ENCODE measurements at regions not wholly inside any gene's neighbourhood (a gene's known extent, or its start where the extent isn't known, plus 50 kb on each side); places are given as distances from the start of the nearest gene placed in this dataset.

GRCh38 chr12:126760092-126760491 lies 1506.9 kb upstream of the TMEM132C start:
- no peak overlapping the region for H3K4me3 Mint-ChIP-seq
- no peaks in the 10 kb centered on the region for H3K4me1 Mint-ChIP-seq
- ATAC-seq (no peak), DNase-seq (ENCODE audit: low spot score) (no peak)
- H3K9me3 Mint-ChIP-seq = peaks cover 85% of the 10 kb centered on the region
- ChIA-PET POLR2A (no interaction called here), CTCF (no interaction called here)
- H3K36me3 Mint-ChIP-seq = peaks cover 75% of the 10 kb centered on the region
- H3K27ac Mint-ChIP-seq = no peak overlapping the region
- no peak for TF ChIP-seq NR3C1 (CRISPR knock-in tag; conservative IDR thresholded peaks at IDR 0.05; ENCODE audit: low read depth)
- TF ChIP-seq CDX4 (CRISPR knock-in tag; IDR thresholded peaks at IDR 0.05; ENCODE audit: borderline replicate concordance) = no peak
- no peak for TF ChIP-seq ZNF671 (CRISPR knock-in tag; IDR thresholded peaks at IDR 0.05)
- TF ChIP-seq TEAD1 (CRISPR knock-in tag; IDR thresholded peaks at IDR 0.05) = no peak
- TF ChIP-seq PRRX2 (CRISPR knock-in tag; IDR thresholded peaks at IDR 0.05) = no peak
- peaks cover 13% of the 10 kb centered on the region for H3K27me3 Mint-ChIP-seq (ENCODE audit: low read depth)

GRCh38 chr12:126761420-126761819 lies 1505.5 kb upstream of the TMEM132C start:
- Mint-ChIP-seq H3K4me1 (no peaks in the 10 kb centered on the region), H3K4me3 (no peak overlapping the region), H3K9me3 (peaks cover 87% of the 10 kb centered on the region), H3K27me3 (ENCODE audit: low read depth) (peaks cover 13% of the 10 kb centered on the region), H3K36me3 (peaks cover 75% of the 10 kb centered on the region), H3K27ac (no peak overlapping the region)
- DNase-seq (ENCODE audit: low spot score) (no peak), ATAC-seq (no peak)
- CTCF ChIA-PET = no interaction called here
- no peak for TF ChIP-seq MXD4 (CRISPR knock-in tag; IDR thresholded peaks at IDR 0.05; ENCODE audit: borderline replicate concordance)
- TF ChIP-seq NFE2L1 (CRISPR knock-in tag; IDR thresholded peaks at IDR 0.05) = no peak
- TF ChIP-seq ZNF396 (CRISPR knock-in tag; IDR thresholded peaks at IDR 0.05; ENCODE audit: borderline replicate concordance) = no peak
- no peak for TF ChIP-seq ZBTB43 (CRISPR knock-in tag; IDR thresholded peaks at IDR 0.05)
- no peak for TF ChIP-seq CREB1 (CRISPR knock-in tag; IDR thresholded peaks at IDR 0.05)
- TF ChIP-seq RELA (CRISPR knock-in tag; IDR thresholded peaks at IDR 0.05; ENCODE audit: borderline replicate concordance) = no peak
- TF ChIP-seq MAX (CRISPR knock-in tag; IDR thresholded peaks at IDR 0.05) = no peak
- no peak for TF ChIP-seq ZNF281 (CRISPR knock-in tag; IDR thresholded peaks at IDR 0.05)
- TF ChIP-seq NFYB (CRISPR knock-in tag; conservative IDR thresholded peaks at IDR 0.05; ENCODE audit: low read depth) = no peak
- no peak for TF ChIP-seq NR1H2 (CRISPR knock-in tag; IDR thresholded peaks at IDR 0.05)
- no peak for TF ChIP-seq ZNF219 (CRISPR knock-in tag; IDR thresholded peaks at IDR 0.05; ENCODE audit: borderline replicate concordance)
- no peak for TF ChIP-seq GRHL2 (CRISPR knock-in tag; IDR thresholded peaks at IDR 0.05; ENCODE audit: insufficient replicate concordance, severe bottlenecking)
- TF ChIP-seq HMGA2 (CRISPR knock-in tag; IDR thresholded peaks at IDR 0.05) = no peak
- TF ChIP-seq AR (CRISPR knock-in tag; IDR thresholded peaks at IDR 0.05) = no peak
- TF ChIP-seq OVOL2 (CRISPR knock-in tag; IDR thresholded peaks at IDR 0.05; ENCODE audit: borderline replicate concordance) = no peak
- TF ChIP-seq RORB (CRISPR knock-in tag; IDR thresholded peaks at IDR 0.05) = no peak
- no peak for TF ChIP-seq IRF1 (CRISPR knock-in tag; IDR thresholded peaks at IDR 0.05)
- TF ChIP-seq NFATC4 (CRISPR knock-in tag; IDR thresholded peaks at IDR 0.05) = no peak
- no peak for TF ChIP-seq SOX15 (CRISPR knock-in tag; IDR thresholded peaks at IDR 0.05)
- POLR2A ChIA-PET = no interaction called here
